Activated CD4-positive, alpha-beta T cell treated with anti-CD3 and anti-CD28 coated beads, Interleukin-2, amount 50 U/mL, for 48 hours (primary cell): ENCODE measurements at regions not wholly inside any gene's neighbourhood (a gene's known extent, or its start where the extent isn't known, plus 50 kb on each side); places are given as distances from the start of the nearest gene placed in this dataset.
"Not testable (repeated sequence)": the region's sequence is repeated elsewhere in the genome, so short reads cannot be mapped to it uniquely, and the experiment has no call there.

Experiments used
- DNase-seq, 2 experiments: peaks; one replicate each; pipeline ENCODE4 v3.0.0-alpha.2; 2020

DNA sequence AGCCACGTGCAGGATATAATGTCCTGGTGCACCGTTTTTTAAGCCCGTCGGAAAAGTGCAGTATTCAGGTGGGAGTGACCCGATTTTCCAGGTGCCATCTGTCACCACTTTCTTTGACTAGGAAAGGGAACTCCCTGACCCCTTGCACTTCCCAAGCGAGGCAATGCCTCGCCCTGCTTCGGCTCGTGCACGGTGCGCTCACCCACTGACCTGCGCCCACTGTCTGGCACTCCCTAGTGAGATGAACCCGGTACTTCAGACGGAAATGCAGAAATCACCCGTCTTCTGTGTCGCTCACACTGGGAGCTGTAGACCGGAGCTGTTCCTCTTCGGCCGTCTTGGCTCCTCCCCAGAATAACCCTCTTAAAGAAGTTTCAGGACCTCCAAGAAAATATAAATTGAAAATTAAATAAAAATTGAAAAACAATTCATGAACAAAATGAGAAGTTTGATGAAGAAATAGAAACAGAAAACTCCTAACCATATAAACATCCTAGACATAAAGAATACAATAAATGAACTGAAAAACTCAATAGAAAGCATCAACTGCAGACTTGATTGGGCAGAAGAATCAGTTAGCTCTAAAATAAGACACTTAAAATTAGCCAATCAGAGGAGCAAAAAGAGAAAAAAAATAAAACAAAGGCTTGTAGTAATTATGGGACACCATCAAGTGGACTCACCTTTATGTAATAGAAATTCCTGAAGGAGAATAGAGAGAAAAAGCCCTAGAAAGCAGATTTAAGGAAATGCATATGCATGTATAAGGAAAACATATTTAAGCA is 249.3 kb upstream of the GOT2 start:
- DNase-seq, result not testable (repeated sequence)

DNA sequence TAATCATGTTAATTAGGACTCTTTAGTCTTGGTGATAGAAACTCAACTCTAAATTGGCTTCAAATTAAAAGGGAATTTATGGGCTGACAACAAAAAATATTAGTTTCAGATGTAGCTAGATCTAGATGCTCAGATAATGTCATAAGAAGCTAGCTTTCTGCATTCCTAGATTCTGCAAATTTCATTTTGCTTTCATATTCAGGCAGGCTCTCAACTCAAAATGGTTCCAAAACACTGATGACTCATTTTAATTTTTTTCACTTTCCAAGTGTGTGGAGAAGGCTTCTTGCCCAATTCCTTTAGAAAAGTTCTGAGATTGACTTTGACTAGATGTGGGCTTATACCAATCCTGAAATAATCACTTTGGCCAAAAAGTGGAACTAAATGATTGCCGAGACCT is 236.7 kb upstream of the GOT2 start:
- DNase-seq, result no peak

DNA sequence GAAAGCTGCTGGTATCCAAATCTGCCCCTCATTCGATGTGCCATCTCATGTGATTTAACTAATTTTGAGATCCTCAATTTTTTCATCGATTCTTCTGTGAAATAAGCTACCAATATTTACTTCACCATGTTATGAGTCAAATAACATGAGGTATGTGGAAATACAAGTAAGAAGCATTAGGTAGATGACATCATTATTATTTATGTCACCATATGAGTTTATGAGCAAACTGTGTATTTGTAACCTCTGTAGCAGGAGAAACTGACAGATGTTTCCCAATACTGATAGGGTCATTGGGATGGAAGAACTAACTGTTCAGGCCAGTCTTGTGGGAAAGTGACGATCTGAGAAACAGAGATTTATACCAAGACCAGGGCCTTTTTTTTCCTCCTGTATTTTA is 229.4 kb upstream of the GOT2 start:
- no peak for DNase-seq

DNA sequence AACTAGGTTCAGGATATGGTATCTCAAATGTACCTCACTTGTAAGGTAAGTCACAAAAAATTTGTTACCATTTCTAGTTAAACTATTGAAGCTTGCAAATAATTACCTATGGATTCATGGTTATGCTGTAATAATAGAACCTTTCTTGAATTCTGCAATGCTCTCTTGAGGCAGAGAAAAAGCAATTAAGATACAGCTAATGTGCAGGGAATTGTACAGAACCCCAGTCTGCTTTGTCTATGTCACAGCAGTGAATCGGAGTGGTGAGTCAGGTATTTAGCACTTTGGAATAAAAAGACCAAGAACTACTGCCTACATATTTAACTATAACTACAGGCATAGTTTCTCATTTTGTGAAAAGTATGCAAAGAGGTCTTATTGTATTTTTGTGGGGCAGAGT is 228.7 kb upstream of the GOT2 start:
- DNase-seq, result no peak

DNA sequence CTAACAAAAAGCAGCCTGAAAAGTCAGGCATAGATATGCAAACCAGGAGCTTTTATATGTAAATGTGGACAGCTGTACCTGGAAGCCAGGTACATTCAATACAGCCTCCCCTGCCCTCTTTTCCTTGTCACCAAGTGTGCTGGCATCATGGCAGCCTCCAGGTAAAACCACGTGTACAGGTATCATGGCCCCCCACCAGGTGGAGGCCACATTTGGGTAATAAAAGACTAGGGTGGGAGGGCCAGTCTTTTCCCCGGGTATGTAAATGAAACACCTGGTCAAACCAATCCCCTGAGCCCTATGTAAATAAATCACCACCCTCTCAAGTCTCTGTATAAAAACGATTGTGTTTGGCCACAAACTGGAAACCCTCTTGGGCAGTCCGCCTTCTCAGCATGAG is 226.4 kb upstream of the GOT2 start:
- no peak for DNase-seq

DNA sequence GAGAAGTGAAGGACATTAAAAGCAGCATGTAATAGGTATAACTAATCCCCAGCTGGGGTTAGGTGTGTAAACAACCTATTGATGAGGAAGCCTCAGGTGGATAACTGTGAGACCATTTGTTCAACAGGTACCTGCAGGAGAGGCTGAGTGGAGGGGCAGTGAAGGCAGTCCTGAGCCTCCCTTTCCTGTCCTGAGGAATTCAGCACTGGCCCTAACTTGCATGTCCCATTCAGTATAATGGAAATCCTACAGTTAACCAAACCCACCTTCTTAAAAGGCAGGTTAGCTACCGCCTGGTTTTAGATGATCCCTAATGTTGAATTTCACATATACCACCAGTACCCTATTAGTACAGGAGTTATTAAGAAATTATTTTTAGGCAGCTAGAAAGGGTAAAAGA is 225.9 kb upstream of the GOT2 start:
- DNase-seq, result no peak

DNA sequence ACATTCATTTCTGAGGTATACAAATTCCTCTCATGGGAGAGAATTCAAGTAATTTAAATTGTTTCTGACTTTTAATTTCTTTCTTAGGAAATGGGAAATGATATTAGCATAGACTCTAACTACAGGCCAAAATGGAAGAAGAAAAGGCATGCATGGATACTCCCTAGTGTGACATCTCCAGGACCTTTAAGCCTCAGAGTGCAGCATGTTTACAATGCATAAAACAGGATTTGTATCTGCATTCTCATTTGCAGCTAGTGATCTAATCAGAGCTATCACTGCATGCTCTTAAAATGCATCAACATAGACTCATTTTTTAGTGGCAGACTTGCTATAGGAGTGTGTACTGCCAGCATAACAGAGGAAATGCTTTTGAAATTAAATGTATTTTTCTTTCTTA is 224.6 kb upstream of the GOT2 start:
- no peak for DNase-seq

DNA sequence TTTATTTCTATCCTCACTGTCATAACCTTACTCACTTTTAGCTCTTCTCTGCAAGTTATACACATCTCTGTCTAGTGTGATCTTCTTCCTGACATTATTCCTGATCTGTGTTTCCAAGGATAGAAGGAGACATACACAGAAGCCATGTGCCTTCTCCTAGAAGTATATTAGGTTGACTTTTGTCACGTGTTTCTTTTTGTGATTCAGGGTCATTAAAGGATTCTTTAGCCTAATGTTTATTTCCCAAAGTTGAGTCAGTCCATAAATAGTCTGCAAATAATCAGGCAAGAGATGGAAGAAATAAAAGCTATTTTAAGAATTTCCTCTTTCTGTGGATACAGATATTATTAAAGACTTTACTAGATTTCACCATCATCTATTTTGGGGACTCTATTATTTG is 214.1 kb upstream of the GOT2 start:
- DNase-seq, result no peak

DNA sequence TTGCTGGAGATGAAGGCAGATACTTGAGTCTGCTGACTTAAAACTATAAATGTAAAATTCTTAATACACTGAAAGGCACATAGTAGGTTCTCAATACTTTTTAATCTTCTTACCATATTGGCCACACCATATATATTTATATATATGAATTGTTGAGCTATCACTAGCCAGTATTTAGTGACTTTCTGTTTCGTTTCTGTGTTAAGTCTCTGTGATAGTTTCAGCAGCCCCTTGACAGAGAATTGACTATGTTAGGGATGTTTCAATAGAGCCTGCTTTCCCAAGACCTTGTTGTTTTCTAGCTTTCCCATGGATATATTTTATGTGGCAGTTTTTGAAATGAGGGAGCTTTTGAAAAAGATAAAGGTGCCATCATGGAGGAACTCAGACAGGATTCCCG is 206.5 kb upstream of the GOT2 start:
- DNase-seq, result no peak

DNA sequence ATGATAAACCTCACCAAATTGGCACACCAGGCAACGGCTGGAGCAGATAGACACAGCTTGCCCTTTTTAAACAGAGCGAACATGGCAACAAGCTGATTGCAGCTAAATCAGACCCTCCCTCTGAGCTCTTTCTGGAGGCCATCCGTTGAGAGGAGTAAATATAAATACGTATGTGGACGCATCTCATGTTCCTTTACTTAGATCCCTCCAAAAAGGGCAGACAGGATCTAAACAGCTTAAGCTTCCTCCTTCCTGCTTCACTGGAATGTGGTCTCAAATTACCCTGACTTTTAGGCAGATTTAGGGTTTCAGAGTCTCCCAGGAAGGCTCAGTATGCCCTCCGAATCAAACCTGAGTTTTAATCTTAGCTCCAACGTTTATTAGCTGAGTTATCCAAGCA is 204.7 kb upstream of the GOT2 start:
- no peak for DNase-seq

DNA sequence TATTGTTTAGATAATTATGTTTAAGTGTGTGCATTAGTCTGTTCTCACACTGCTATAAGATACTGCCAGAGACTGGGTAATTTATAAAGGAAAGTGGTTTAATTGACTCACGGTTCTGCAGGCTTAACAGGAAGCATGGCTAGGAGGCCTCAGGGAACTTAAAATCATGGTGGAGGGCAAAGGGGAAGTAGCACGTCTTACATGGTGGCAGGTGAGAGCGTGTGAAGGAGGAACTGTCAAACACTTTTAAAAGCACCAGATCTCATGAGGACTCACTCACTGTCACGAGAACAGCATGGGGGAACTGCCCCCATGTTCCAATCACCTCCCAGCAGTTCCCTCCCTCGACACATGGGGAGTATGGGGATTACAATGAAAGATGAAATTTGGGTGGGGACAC is 203.5 kb upstream of the GOT2 start:
- DNase-seq, result no peak

DNA sequence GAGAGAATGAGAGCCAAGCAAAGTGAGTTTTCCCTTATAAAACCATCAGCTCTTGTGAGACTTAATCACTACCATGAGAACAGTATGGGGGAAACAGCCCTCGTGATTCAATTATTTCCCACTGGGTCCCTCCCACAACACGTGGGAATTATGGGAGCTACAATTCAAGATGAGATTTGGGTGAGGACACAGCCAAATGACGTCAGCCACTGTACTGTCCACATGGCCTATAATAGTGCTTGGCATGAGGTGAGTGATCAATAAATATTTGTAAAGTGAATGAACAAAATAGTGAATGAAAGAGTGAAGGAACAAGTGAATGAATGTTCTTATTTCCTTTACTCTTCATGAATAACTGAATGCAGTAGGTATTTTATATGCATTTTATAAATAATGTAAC is 199.1 kb upstream of the GOT2 start:
- DNase-seq, result no peak

DNA sequence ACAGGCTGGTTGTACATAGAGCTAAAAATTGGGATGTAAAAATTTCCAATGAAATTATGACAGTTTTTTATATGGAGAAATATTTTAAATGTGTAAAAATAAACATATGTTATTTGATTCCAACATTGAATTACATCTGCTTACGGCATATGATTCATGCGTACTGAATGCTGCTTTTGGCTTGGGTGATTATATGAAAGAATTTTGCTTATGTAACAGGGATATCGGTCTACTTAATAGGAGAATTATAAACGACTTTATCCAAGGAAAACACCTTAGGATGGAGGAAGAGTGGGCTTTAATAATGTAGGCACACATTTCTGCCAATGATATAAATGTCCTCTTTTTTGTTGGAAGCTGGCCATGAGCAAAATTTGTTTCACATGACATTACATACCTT is 197.3 kb upstream of the GOT2 start:
- no peak for DNase-seq

DNA sequence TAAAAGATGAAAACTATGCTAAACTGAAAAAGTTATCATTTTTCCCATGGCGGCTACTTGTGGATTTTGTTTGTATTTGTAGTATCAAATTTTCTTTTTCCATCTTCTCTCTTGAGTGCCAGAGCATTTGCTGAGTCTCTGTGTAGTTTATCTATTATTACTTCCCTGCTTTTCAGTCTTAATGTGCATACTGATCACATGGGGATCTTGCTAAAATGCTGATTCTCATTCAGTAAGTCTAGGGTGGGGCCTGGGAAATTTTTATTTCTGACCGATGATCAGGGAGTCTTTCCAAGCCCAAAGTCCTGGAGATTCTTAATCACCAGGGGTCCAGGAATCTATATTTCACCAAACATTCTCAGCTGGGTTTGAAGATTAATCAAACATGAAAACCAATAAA is 189.0 kb upstream of the GOT2 start:
- DNase-seq, result no peak

DNA sequence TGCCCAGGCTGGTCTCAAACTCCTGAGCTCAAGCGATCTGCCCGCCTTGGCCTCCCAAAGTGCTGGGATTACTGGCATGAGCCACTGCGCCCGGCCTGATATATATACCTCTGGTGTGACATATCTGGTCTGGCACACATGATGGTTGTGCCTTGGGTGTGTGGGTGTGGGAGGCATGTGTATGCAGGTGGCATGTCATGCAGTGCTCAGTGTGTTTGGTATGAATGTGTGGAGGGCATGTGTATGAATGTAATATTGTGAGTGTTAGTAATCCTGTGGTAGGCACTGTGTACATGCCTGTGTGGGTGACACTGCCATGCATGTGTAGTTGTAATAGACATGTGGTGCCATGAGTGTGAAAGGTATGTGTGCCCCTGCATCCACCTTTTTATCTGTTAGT is 179.3 kb upstream of the GOT2 start:
- no peak for DNase-seq

DNA sequence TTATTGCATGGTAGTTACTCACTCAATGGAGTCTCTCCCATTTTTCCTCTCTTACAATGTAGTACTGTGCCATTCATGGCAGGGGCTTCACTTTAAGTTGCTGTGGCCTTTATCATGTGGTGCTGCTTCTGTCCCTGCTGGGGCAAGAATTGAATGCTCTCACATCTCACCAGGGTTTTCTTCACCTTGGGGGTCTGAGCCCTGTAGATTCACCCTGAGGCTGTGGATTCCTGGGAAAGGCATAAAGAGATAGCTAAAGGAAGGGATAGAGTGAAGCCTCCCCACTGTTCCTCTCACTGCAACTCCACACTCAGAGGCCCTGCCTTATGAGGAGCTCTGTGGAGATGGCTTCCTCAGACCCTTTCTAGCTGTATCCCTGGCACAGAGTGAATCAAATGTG is 178.5 kb upstream of the GOT2 start:
- DNase-seq, result no peak

DNA sequence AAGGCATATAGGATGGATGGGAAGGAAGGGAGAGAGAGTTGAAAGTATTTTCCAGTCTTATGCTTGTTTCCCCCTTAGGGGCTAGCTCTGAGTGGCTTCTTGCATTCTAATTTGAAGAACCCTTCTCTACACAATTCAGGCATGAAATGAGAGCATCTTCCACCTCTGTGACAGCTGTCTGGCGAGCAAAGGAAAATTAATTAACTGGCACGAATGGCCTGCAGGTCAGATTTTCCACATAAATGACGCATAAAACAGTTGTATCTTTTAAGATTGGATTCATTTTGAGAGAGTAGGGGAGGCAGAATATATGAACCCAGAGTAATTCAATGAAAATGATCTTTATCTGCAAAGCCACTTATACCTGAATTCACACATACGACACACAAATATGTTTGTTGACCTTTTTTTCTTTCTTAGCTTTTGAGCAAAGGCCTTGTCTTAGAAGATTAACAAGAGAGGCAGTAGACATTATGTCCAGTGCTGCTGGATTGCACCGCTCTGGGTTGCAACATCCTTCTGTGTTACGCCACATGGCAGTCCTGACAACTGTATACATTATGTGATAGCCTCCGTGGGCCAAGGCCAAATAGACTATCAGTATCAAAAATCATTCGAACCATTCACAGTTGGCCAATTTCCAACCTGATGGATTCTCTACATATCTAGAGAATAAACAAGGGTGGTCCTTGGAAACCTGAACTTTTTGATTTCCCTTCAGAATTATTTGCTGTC is 173.0 kb upstream of the GOT2 start:
- no peak for DNase-seq

DNA sequence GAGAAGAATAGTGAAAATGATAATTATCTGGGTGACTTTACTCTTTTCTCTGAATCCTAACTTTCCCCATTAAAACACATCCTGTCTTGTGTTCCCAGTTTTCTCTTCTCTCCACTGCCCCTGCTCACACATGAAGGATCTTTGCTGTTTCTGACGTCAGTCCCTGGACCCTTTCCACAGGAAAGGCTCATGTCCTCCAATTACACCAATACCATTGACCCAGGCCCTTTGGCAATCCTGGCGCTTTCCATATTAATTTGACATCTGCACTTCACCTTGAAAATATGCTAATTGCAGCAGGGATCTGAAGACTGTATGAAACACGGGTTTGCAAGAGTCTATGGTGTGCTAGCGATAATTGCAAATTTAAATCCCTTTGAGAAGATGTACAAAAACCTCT is 170.2 kb upstream of the GOT2 start:
- no peak for DNase-seq

DNA sequence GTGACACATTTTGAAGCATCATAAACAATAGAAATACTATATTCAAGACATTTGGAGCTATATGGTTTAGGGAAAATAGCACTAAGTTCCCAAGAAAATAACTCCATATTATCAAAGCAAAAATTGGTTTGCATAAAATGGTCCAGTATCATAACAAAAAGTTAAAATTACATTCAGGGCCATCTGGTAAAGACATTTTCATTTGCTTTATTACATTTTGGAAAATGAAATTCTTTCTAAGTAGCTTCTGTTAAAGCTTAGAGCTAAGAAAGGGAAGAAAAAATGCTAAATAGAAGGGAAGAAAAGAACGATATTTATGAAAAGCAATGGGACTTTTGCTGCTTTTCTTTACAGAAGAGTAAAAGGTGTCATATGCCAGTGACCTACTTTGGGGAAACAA is 155.4 kb upstream of the GOT2 start:
- DNase-seq, result no peak

DNA sequence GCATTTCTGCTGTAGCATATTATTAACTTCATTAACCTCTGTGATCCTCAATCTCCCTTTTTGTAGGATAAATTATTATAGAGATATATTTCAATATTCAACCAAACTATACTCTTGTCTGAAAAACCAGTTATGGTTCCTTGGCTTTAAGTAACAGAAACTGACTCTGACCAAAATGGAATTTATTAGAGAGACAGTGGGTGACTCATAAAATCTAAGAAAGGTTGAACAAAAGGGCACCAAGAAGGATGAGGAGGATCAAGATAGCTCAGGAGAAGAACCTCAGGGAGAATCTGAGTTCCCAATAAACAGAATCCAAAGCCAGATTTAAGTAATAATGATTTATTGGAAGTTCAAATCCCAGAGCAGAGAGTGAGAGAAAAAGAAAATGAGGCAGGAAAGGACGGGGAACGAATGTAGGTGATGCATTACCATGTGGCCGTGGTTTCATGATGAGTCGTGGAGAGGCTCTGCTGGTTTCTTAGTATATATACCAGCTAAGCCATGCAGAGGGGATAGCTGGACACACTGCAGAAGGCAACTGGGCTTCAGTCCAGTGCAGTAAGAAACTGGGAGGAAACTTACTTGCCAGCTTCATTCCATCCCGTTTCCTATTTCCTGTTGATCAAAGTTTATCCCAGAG is 151.5 kb upstream of the GOT2 start:
- no peak for DNase-seq

DNA sequence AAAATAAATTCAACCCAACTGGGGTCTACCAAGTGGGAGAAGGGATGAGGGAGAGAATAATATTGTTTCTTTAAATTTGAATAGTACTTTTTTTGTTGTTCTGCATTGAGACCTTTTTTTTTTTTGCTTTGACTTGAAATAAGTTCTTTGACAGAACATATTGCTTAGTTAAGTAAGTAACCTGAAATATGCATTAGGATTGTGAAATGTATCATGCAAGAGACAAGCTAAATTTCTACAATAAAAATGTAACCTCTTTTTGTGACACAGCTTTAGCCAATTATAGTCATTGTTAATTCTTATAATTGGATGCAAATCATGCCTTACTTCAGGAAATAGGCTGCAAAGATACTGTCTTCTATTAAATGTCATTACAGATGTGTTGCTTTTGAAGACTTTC is 150.0 kb upstream of the GOT2 start:
- DNase-seq, result no peak

DNA sequence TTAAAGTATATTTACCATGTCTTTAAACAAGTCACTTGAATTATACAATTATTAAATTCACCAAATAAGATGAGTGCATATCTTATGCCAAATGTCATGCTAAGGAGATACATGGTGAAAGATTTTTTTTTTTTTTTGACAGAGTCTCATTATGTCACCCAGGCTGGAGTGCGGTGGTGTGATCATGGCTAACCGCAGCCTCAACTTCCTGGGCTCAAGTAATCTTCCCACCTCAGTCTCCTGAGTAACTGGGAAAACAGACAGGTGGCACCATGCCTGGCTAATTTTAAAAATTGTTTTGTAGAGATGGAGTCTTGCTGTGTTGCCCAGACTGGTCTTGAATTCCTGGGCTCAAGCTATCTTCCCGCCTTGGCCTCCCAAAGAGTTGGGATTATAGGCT is 149.0 kb upstream of the GOT2 start:
- DNase-seq, result no peak

DNA sequence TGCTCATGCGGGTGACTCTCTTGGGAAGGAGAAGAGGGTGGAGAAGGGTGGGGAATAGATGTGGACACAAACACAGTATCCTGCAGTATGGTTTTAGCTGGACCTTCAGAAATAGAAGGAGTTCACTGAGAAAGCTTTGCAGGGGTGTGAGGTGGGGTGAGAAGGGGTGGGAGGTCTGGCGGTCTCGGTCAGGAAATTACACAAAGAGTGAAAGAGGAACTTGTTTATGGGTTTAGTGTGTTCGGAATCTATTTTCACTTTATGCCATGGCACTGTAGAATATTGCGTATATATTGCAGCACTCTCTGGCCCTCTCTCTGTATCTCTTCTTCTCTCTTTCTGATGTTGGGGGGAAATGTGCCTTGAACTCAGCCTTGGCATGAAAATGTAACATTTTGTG is 148.2 kb upstream of the GOT2 start:
- DNase-seq, result no peak

DNA sequence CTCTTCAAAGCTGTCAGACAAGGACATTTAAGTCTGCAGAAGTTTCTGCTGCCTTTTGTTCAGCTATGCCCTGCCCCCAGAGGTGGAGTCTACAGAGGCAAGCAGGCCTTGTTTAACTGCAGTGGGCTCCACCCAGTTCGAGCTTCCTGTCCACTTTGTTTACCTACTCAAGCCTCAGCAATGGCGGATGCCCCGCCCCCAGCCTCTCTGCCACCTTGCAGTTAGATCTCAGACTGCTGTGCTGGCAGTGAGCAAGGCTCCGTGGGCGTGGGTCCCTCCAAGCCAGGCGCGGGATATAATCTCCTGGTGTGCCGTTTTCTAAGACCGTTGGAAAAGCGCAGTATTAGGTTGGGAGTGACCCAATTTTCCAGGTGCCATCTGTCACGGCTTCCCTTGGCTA is 144.5 kb upstream of the GOT2 start:
- not testable (repeated sequence) for DNase-seq
